ENCODE measurements at regions not wholly inside any gene's neighbourhood (a gene's known extent, or its start where the extent isn't known, plus 50 kb on each side); places are given as distances from the start of the nearest gene placed in this dataset.

GRCh38 chr2:118641711-118642110 is 205.7 kb downstream of the EN1 start:
- no peak for TF ChIP-seq CTCF (IDR thresholded peaks at IDR 0.05)
- no peaks in the 10 kb centered on the region for H3K27me3 ChIP-seq (ENCODE audit: control insufficient read depth, insufficient read depth, low read length)
- no peak overlapping the region for H3K4me3 ChIP-seq (ENCODE audit: low read depth, low read length)
- no peaks in the 10 kb centered on the region for H3K4me1 ChIP-seq
- no peaks in the 10 kb centered on the region for H3K36me3 ChIP-seq (ENCODE audit: control insufficient read depth, insufficient read depth, low read length)
- no peak overlapping the region for H2AFZ ChIP-seq
- H3K79me2 ChIP-seq, result no peaks in the 10 kb centered on the region
- no peak overlapping the region for H3K27ac ChIP-seq
- no peak overlapping the region for H3K9ac ChIP-seq
- no peaks in the 10 kb centered on the region for H3K9me3 ChIP-seq (ENCODE audit: control insufficient read depth, low read length)
- H3K4me2 ChIP-seq (ENCODE audit: low read length), result no peak overlapping the region

DNA sequence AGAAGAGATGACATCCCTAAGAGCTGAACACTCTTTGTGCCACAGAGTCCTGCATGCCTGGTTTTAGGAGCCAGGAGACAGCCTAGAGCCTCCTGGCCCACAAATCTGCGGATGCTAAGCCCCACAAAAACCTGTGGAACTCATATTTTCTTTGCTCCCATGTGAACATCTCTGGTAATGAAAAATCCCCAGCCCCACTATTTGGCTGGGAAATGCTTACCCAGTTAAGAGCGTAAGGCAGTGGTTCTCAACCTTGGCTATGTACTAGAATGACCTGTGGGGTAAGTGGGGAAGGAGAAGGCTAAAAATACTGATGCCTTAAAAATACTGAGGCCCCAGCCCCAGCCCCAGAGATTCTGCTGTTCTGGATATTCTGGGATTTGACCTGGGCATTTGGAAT is 208.1 kb downstream of the EN1 start:
- Histone ChIP-seq H3K9ac (no peak overlapping the region), H3K4me3 (ENCODE audit: low read depth, low read length) (no peak overlapping the region), H3K27me3 (ENCODE audit: control insufficient read depth, insufficient read depth, low read length) (no peaks in the 10 kb centered on the region), H3K79me2 (no peaks in the 10 kb centered on the region), H2AFZ (no peak overlapping the region), H3K4me2 (ENCODE audit: low read length) (no peak overlapping the region), H3K4me1 (no peaks in the 10 kb centered on the region), H3K9me3 (ENCODE audit: control insufficient read depth, low read length) (no peaks in the 10 kb centered on the region), H3K27ac (no peak overlapping the region), H3K36me3 (ENCODE audit: control insufficient read depth, insufficient read depth, low read length) (no peaks in the 10 kb centered on the region)
- no peak for TF ChIP-seq CTCF (IDR thresholded peaks at IDR 0.05)

- H3K4me1 ChIP-seq, result no peaks in the 10 kb centered on the region
- H3K9ac ChIP-seq, result no peak overlapping the region
- H2AFZ ChIP-seq, result no peak overlapping the region
- no peak for TF ChIP-seq CTCF (IDR thresholded peaks at IDR 0.05)
- no peaks in the 10 kb centered on the region for H3K9me3 ChIP-seq (ENCODE audit: control insufficient read depth, low read length)
- H3K27ac ChIP-seq, result no peak overlapping the region
- no peaks in the 10 kb centered on the region for H3K79me2 ChIP-seq
- no peak overlapping the region for H3K4me2 ChIP-seq (ENCODE audit: low read length)
- no peaks in the 10 kb centered on the region for H3K27me3 ChIP-seq (ENCODE audit: control insufficient read depth, insufficient read depth, low read length)
- no peaks in the 10 kb centered on the region for H3K36me3 ChIP-seq (ENCODE audit: control insufficient read depth, insufficient read depth, low read length)
- no peak overlapping the region for H3K4me3 ChIP-seq (ENCODE audit: low read depth, low read length)
Measured at GRCh38 chr2:118638453-118638852, 209.0 kb downstream of the EN1 start.

DNA sequence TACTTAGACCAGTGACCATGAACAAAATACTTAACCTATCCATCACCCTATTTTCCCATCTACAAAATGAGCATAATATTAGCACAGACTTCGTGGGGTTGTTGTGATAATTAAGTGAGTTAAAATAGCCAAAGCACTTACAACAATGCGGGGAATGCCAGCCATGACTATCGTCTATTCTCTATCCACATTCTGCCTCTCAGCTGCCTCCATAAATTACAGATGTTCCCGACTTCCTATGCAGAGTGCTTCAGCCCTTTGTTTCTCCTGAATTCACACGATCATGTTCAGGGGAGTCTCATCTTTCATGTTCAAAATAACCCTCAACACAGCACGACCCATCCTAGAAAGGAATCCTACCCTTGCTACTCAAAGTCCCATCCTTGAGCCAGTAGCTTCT is 211.6 kb downstream of the EN1 start:
- Histone ChIP-seq H3K4me2 (ENCODE audit: low read length) (no peak overlapping the region), H3K27me3 (ENCODE audit: control insufficient read depth, insufficient read depth, low read length) (no peaks in the 10 kb centered on the region), H3K27ac (no peak overlapping the region), H3K9me3 (ENCODE audit: control insufficient read depth, low read length) (no peaks in the 10 kb centered on the region), H3K36me3 (ENCODE audit: control insufficient read depth, insufficient read depth, low read length) (no peaks in the 10 kb centered on the region), H2AFZ (no peak overlapping the region), H3K4me3 (ENCODE audit: low read depth, low read length) (no peak overlapping the region), H3K9ac (no peak overlapping the region), H3K79me2 (no peaks in the 10 kb centered on the region), H3K4me1 (no peaks in the 10 kb centered on the region)
- no peak for TF ChIP-seq CTCF (IDR thresholded peaks at IDR 0.05)

GRCh38 chr2:118634876-118635275 is 212.6 kb downstream of the EN1 start:
- Histone ChIP-seq H3K27me3 (ENCODE audit: control insufficient read depth, insufficient read depth, low read length) (no peaks in the 10 kb centered on the region), H2AFZ (no peak overlapping the region), H3K4me2 (ENCODE audit: low read length) (no peak overlapping the region), H3K9ac (no peak overlapping the region), H3K4me1 (no peaks in the 10 kb centered on the region), H3K79me2 (no peaks in the 10 kb centered on the region), H3K9me3 (ENCODE audit: control insufficient read depth, low read length) (no peaks in the 10 kb centered on the region), H3K36me3 (ENCODE audit: control insufficient read depth, insufficient read depth, low read length) (no peaks in the 10 kb centered on the region), H3K27ac (no peak overlapping the region), H3K4me3 (ENCODE audit: low read depth, low read length) (no peak overlapping the region)
- no peak for TF ChIP-seq CTCF (IDR thresholded peaks at IDR 0.05)

Measured in parathyroid adenoma (tissue), 2 donors.